Trophoblast cell (in vitro differentiated cells and primary cell): ENCODE measurements at regions not wholly inside any gene's neighbourhood (a gene's known extent, or its start where the extent isn't known, plus 50 kb on each side); places are given as distances from the start of the nearest gene placed in this dataset.

Experiments
- DNase-seq, 2 donors: peaks; one replicate each; pipeline ENCODE4 v3.0.0-alpha.2; 2016
- H2AFZ ChIP-seq: 2 replicates; pipeline ENCODE4 v1.6.1; 2013; ENCODE audit warnings: low read length, moderate library complexity, mild to moderate bottlenecking; ENCODE audit not compliant: insufficient read depth, poor library complexity
- H2AK5ac ChIP-seq: 2 replicates; pipeline ENCODE4 v1.6.1; 2013; ENCODE audit warnings: mild to moderate bottlenecking, low read length
- H2BK120ac ChIP-seq: 2 replicates; pipeline ENCODE4 v1.6.1; 2013; ENCODE audit warnings: low read length, mild to moderate bottlenecking, moderate library complexity; ENCODE audit not compliant: insufficient read depth, poor library complexity
- H2BK12ac ChIP-seq: 2 replicates; pipeline ENCODE4 v1.6.1; 2013; ENCODE audit warnings: mild to moderate bottlenecking, low read length, moderate library complexity
- H2BK5ac ChIP-seq: 2 replicates; pipeline ENCODE4 v1.6.1; 2013; ENCODE audit warnings: low read length, low read depth, moderate library complexity, mild to moderate bottlenecking; ENCODE audit not compliant: poor library complexity
- H3K14ac ChIP-seq: 2 replicates; pipeline ENCODE4 v1.6.1; 2013; ENCODE audit warnings: mild to moderate bottlenecking, low read length
- H3K18ac ChIP-seq: 2 replicates; pipeline ENCODE4 v1.6.1; 2013; ENCODE audit warnings: mild to moderate bottlenecking, low read length
- H3K23ac ChIP-seq: 2 replicates; pipeline ENCODE4 v1.6.1; 2013; ENCODE audit warnings: low read length
- H3K27ac ChIP-seq: 2 replicates; pipeline ENCODE4 v1.5.1; 2013; ENCODE audit warnings: low read depth, mild to moderate bottlenecking, inconsistent platforms, low read length, moderate library complexity
- H3K27me3 ChIP-seq: 2 replicates; pipeline ENCODE4 v1.6.1; 2013; ENCODE audit warnings: inconsistent platforms, mild to moderate bottlenecking, low read length, moderate library complexity; ENCODE audit not compliant: insufficient read depth
- H3K36me3 ChIP-seq, 2 experiments: 1 replicate in 1 of 2; 2 replicates in 1 of 2; pipeline ENCODE4 v1.6.1; 2013; ENCODE audit warnings: low read length in 2 of 2, mild to moderate bottlenecking in 2 of 2, moderate library complexity in 1 of 2; ENCODE audit not compliant: insufficient read depth in 2 of 2, control insufficient read depth in 1 of 2
- H3K4ac ChIP-seq: 2 replicates; pipeline ENCODE4 v1.6.1; 2013; ENCODE audit warnings: low read depth, mild to moderate bottlenecking, low read length, moderate library complexity
- H3K4me1 ChIP-seq, 2 experiments: 1 replicate in 1 of 2; 2 replicates in 1 of 2; pipeline ENCODE4 v1.6.1; 2013; ENCODE audit warnings: low read length in 2 of 2, mild to moderate bottlenecking in 2 of 2, moderate library complexity in 1 of 2; ENCODE audit not compliant: insufficient read depth in 2 of 2, control insufficient read depth in 1 of 2
- H3K4me2 ChIP-seq: 2 replicates; pipeline ENCODE4 v1.6.1; 2013; ENCODE audit warnings: inconsistent platforms, mild to moderate bottlenecking, low read length, moderate library complexity
- H3K4me3 ChIP-seq: 2 replicates; pipeline ENCODE4 v1.5.1; 2013; ENCODE audit warnings: mild to moderate bottlenecking, low read depth, low read length, inconsistent platforms
- H3K79me1 ChIP-seq: one replicate; pipeline ENCODE4 v1.6.1; 2013; ENCODE audit warnings: low read length
- H3K79me2 ChIP-seq: 2 replicates; pipeline ENCODE4 v1.6.1; 2013; ENCODE audit warnings: low read length, mild to moderate bottlenecking; ENCODE audit not compliant: control insufficient read depth, insufficient read depth, poor library complexity
- H3K9ac ChIP-seq: 2 replicates; pipeline ENCODE4 v1.6.1; 2013; ENCODE audit warnings: mild to moderate bottlenecking, low read length
- H3K9me3 ChIP-seq: 2 replicates; pipeline ENCODE4 v1.6.1; 2013; ENCODE audit warnings: low read depth, mild to moderate bottlenecking, control low read depth, inconsistent platforms, low read length; ENCODE audit not compliant: insufficient read depth
- H4K12ac ChIP-seq: 2 replicates; pipeline ENCODE4 v1.6.1; 2013; ENCODE audit warnings: low read depth, mild to moderate bottlenecking, low read length, moderate library complexity
- H4K8ac ChIP-seq: 2 replicates; pipeline ENCODE4 v1.6.1; 2013; ENCODE audit warnings: low read depth, mild to moderate bottlenecking, low read length, moderate library complexity
- H4K91ac ChIP-seq: one replicate; pipeline ENCODE4 v1.6.1; 2013; ENCODE audit warnings: low read depth, mild to moderate bottlenecking, low read length, moderate library complexity
- WGBS: extraction: QIAGEN DNeasy Blood & Tissue Kit; methylation state at CpG from one replicate; pipeline ENCODE4 v1.1.7; 2013; ENCODE audit warnings: missing lambda C conversion rate; ENCODE audit not compliant: insufficient read length, insufficient coverage; ENCODE audit errors: extremely low coverage; 5-methylcytosine and 5-hydroxymethylcytosine counted together

- H2BK12ac ChIP-seq = no peak overlapping the region
- H2AK5ac ChIP-seq = no peak overlapping the region
- H3K79me1 ChIP-seq = no peaks in the 10 kb centered on the region
- no peak overlapping the region for H3K18ac ChIP-seq
- H2AFZ ChIP-seq = no peak overlapping the region
- H3K79me2 ChIP-seq = no peaks in the 10 kb centered on the region
- H3K4me2 ChIP-seq = no peak overlapping the region
- no peak overlapping the region for H3K14ac ChIP-seq
- peaks cover 9% of the 10 kb centered on the region in 2 experiments for H3K4me1 ChIP-seq
- DNase-seq = no peak
- no peak overlapping the region for H4K12ac ChIP-seq
- peaks cover 6% of the 10 kb centered on the region for H3K9me3 ChIP-seq
- H3K23ac ChIP-seq = no peak overlapping the region
- no peak overlapping the region for H4K8ac ChIP-seq
- H2BK120ac ChIP-seq = no peak overlapping the region
- H3K9ac ChIP-seq = no peak overlapping the region
- H3K4ac ChIP-seq = no peak overlapping the region
- no peak overlapping the region for H3K27ac ChIP-seq
- peaks cover 64% of the 10 kb centered on the region for H3K27me3 ChIP-seq
- H4K91ac ChIP-seq = no peak overlapping the region
- no peaks in the 10 kb centered on the region for H3K36me3 ChIP-seq
- H2BK5ac ChIP-seq = no peak overlapping the region
- H3K4me3 ChIP-seq = no peak overlapping the region
- WGBS = no CpG with 5 or more reads among the region's 18 CpGs
These were observed 58.1 kb upstream of the LBX1 start for GRCh38 chr10:101287183-101287996.

- H3K79me1 ChIP-seq = no peaks in the 10 kb centered on the region
- DNase-seq = peak in 1 of 2 donors; percentile 33
- H2BK120ac ChIP-seq = no peak overlapping the region
- H3K14ac ChIP-seq = no peak overlapping the region
- whole genome bisulfite sequencing = no CpG with 5 or more reads among the region's 6 CpGs
- no peaks in the 10 kb centered on the region for H3K79me2 ChIP-seq
- H2BK5ac ChIP-seq = no peak overlapping the region
- no peak overlapping the region for H3K4me2 ChIP-seq
- no peak overlapping the region for H3K9ac ChIP-seq
- no peak overlapping the region for H3K4ac ChIP-seq
- H3K4me3 ChIP-seq = no peak overlapping the region
- peaks cover 6% of the 10 kb centered on the region for H3K9me3 ChIP-seq
- H3K27me3 ChIP-seq = peaks cover 67% of the 10 kb centered on the region
- no peak overlapping the region for H2AFZ ChIP-seq
- H4K8ac ChIP-seq = no peak overlapping the region
- H3K18ac ChIP-seq = no peak overlapping the region
- H3K27ac ChIP-seq = no peak overlapping the region
- no peaks in the 10 kb centered on the region for H3K36me3 ChIP-seq
- H3K23ac ChIP-seq = no peak overlapping the region
- no peak overlapping the region for H4K91ac ChIP-seq
- H2BK12ac ChIP-seq = no peak overlapping the region
- H2AK5ac ChIP-seq = no peak overlapping the region
- H4K12ac ChIP-seq = no peak overlapping the region
- H3K4me1 ChIP-seq = peaks cover 10 to 11% of the 10 kb centered on the region in 2 experiments
These were observed 58.9 kb upstream of the LBX1 start for GRCh38 chr10:101287997-101288635.

GRCh38 chr10:101289541-101289940 lies 60.3 kb upstream of the LBX1 start:
- H3K9ac ChIP-seq = no peak overlapping the region
- H3K36me3 ChIP-seq = no peaks in the 10 kb centered on the region
- H2AK5ac ChIP-seq = no peak overlapping the region
- H2BK120ac ChIP-seq = no peak overlapping the region
- H4K12ac ChIP-seq = no peak overlapping the region
- no peaks in the 10 kb centered on the region for H3K79me1 ChIP-seq
- no CpG with 5 or more reads among the region's 3 CpGs for WGBS
- H3K79me2 ChIP-seq = no peaks in the 10 kb centered on the region
- H3K18ac ChIP-seq = no peak overlapping the region
- DNase-seq = no peak
- H3K27me3 ChIP-seq = peaks cover 58% of the 10 kb centered on the region
- no peak overlapping the region for H2AFZ ChIP-seq
- no peak overlapping the region for H3K14ac ChIP-seq
- H3K4me2 ChIP-seq = no peak overlapping the region
- H2BK5ac ChIP-seq = no peak overlapping the region
- peaks cover 5 to 11% of the 10 kb centered on the region in 2 experiments for H3K4me1 ChIP-seq
- no peak overlapping the region for H3K23ac ChIP-seq
- no peak overlapping the region for H2BK12ac ChIP-seq
- H3K9me3 ChIP-seq = peaks cover 6% of the 10 kb centered on the region
- no peak overlapping the region for H4K8ac ChIP-seq
- H3K4ac ChIP-seq = no peak overlapping the region
- no peak overlapping the region for H3K4me3 ChIP-seq
- H4K91ac ChIP-seq = no peak overlapping the region
- no peak overlapping the region for H3K27ac ChIP-seq

- Histone ChIP-seq H2BK120ac (no peak overlapping the region), H3K4ac (no peak overlapping the region), H2AK5ac (no peak overlapping the region), H3K4me1 (peaks cover 5 to 11% of the 10 kb centered on the region in 2 experiments), H3K9ac (no peak overlapping the region), H3K18ac (no peak overlapping the region), H3K36me3 (no peaks in the 10 kb centered on the region), H3K4me3 (no peak overlapping the region), H2AFZ (no peak overlapping the region), H4K12ac (no peak overlapping the region), H3K14ac (no peak overlapping the region), H3K27me3 (peaks cover 50% of the 10 kb centered on the region), H3K23ac (no peak overlapping the region), H2BK12ac (no peak overlapping the region), H3K79me1 (no peaks in the 10 kb centered on the region), H3K27ac (no peak overlapping the region), H3K4me2 (no peak overlapping the region), H4K8ac (no peak overlapping the region), H3K79me2 (no peaks in the 10 kb centered on the region), H2BK5ac (no peak overlapping the region), H4K91ac (no peak overlapping the region), H3K9me3 (peaks cover 2% of the 10 kb centered on the region)
- WGBS = no CpG with 5 or more reads among the region's 10 CpGs
- DNase-seq = no peak
These were observed 61.2 kb upstream of the LBX1 start for GRCh38 chr10:101290431-101290830.
